Stimulated activated memory B cell treated with anti-CD40 and anti-IgM and Interleukin-4, amounts not matched to agents 10 μg/mL and 1 μg/mL and 100 μg/mL, for 72 hours (primary cell): ENCODE measurements at regions not wholly inside any gene's neighbourhood (a gene's known extent, or its start where the extent isn't known, plus 50 kb on each side); places are given as distances from the start of the nearest gene placed in this dataset.

Experiments
- ATAC-seq: fragments of 150-1000 bp; cut with Tn5 transposase; 2 replicates; pipeline ENCODE4 v1.10.0; 2021
- H3K27ac Mint-ChIP-seq: one replicate; pipeline ENCODE4 v1.8.0; 2022; ENCODE audit warnings: mild to moderate bottlenecking, mixed read lengths
- H3K27me3 Mint-ChIP-seq: one replicate; pipeline ENCODE4 v1.8.0; 2022; ENCODE audit warnings: mixed read lengths
- H3K36me3 Mint-ChIP-seq: one replicate; pipeline ENCODE4 v1.8.0; 2022; ENCODE audit warnings: mixed read lengths
- H3K4me1 Mint-ChIP-seq: one replicate; pipeline ENCODE4 v1.8.0; 2022; ENCODE audit warnings: mixed read lengths
- H3K4me3 Mint-ChIP-seq: one replicate; pipeline ENCODE4 v1.8.0; 2022; ENCODE audit warnings: mild to moderate bottlenecking, moderate library complexity, mixed read lengths
- H3K9me3 Mint-ChIP-seq: one replicate; pipeline ENCODE4 v1.8.0; 2022; ENCODE audit warnings: mixed read lengths

- no peaks in the 10 kb centered on the region for H3K4me1 Mint-ChIP-seq
- no peak overlapping the region for H3K4me3 Mint-ChIP-seq
- no peaks in the 10 kb centered on the region for H3K36me3 Mint-ChIP-seq
- H3K27me3 Mint-ChIP-seq: peaks cover 9% of the 10 kb centered on the region
- no peak overlapping the region for H3K27ac Mint-ChIP-seq
- H3K9me3 Mint-ChIP-seq: no peaks in the 10 kb centered on the region
- ATAC-seq: peak; percentile 31
Measured at GRCh38 chr3:111292117-111292516, 220.5 kb downstream of the NECTIN3 start.

- ATAC-seq: no peak
- Mint-ChIP-seq H3K27ac (no peak overlapping the region), H3K4me1 (no peaks in the 10 kb centered on the region), H3K4me3 (no peak overlapping the region), H3K36me3 (no peaks in the 10 kb centered on the region), H3K9me3 (no peaks in the 10 kb centered on the region), H3K27me3 (peaks cover 31% of the 10 kb centered on the region)
Measured at GRCh38 chr3:111299192-111299615, 227.6 kb downstream of the NECTIN3 start.

- Mint-ChIP-seq H3K4me1 (no peaks in the 10 kb centered on the region), H3K4me3 (no peak overlapping the region)
- no peak for ATAC-seq
Measured at GRCh38 chr3:111301238-111301798, 229.7 kb downstream of the NECTIN3 start.

GRCh38 chr3:111302063-111302462 is 230.4 kb downstream of the NECTIN3 start:
- Mint-ChIP-seq H3K9me3 (no peaks in the 10 kb centered on the region), H3K4me3 (no peak overlapping the region), H3K4me1 (no peaks in the 10 kb centered on the region), H3K27me3 (peaks cover 32% of the 10 kb centered on the region), H3K36me3 (no peaks in the 10 kb centered on the region), H3K27ac (no peak overlapping the region)
- ATAC-seq: no peak

More at GRCh38 chr3:111301238-111301798, 229.7 kb downstream of the NECTIN3 start:
- H3K9me3 Mint-ChIP-seq: no peaks in the 10 kb centered on the region
- no peak overlapping the region for H3K27ac Mint-ChIP-seq
- H3K27me3 Mint-ChIP-seq: peaks cover 38% of the 10 kb centered on the region
- H3K36me3 Mint-ChIP-seq: no peaks in the 10 kb centered on the region

- peaks cover 24% of the 10 kb centered on the region for H3K27me3 Mint-ChIP-seq
- no peaks in the 10 kb centered on the region for H3K4me1 Mint-ChIP-seq
- no peaks in the 10 kb centered on the region for H3K36me3 Mint-ChIP-seq
- no peak for ATAC-seq
- no peak overlapping the region for H3K4me3 Mint-ChIP-seq
- H3K9me3 Mint-ChIP-seq: no peaks in the 10 kb centered on the region
- no peak overlapping the region for H3K27ac Mint-ChIP-seq
Measured at GRCh38 chr3:111303760-111304159, 232.1 kb downstream of the NECTIN3 start.

GRCh38 chr3:111307676-111308075 is 234.3 kb upstream of the CD96 start:
- no peak overlapping the region for H3K27ac Mint-ChIP-seq

GRCh38 chr3:111311126-111311525 is 230.9 kb upstream of the CD96 start:
- Mint-ChIP-seq H3K27ac (no peak overlapping the region), H3K27me3 (no peaks in the 10 kb centered on the region), H3K4me1 (no peaks in the 10 kb centered on the region), H3K4me3 (no peak overlapping the region), H3K9me3 (no peaks in the 10 kb centered on the region), H3K36me3 (no peaks in the 10 kb centered on the region)
- no peak for ATAC-seq

More at GRCh38 chr3:111307676-111308075, 234.3 kb upstream of the CD96 start:
- Mint-ChIP-seq H3K36me3 (no peaks in the 10 kb centered on the region), H3K4me1 (no peaks in the 10 kb centered on the region), H3K27me3 (peaks cover 14% of the 10 kb centered on the region), H3K4me3 (no peak overlapping the region), H3K9me3 (no peaks in the 10 kb centered on the region)
- no peak for ATAC-seq

GRCh38 chr3:111311709-111312235 is 230.2 kb upstream of the CD96 start:
- H3K9me3 Mint-ChIP-seq: no peaks in the 10 kb centered on the region
- H3K36me3 Mint-ChIP-seq: no peaks in the 10 kb centered on the region
- no peaks in the 10 kb centered on the region for H3K27me3 Mint-ChIP-seq
- no peaks in the 10 kb centered on the region for H3K4me1 Mint-ChIP-seq
- ATAC-seq: no peak
- H3K27ac Mint-ChIP-seq: no peak overlapping the region
- H3K4me3 Mint-ChIP-seq: no peak overlapping the region

- no peaks in the 10 kb centered on the region for H3K27me3 Mint-ChIP-seq
- H3K36me3 Mint-ChIP-seq: no peaks in the 10 kb centered on the region
- no peak overlapping the region for H3K4me3 Mint-ChIP-seq
- no peak overlapping the region for H3K27ac Mint-ChIP-seq
- H3K4me1 Mint-ChIP-seq: no peaks in the 10 kb centered on the region
- ATAC-seq: no peak
- no peaks in the 10 kb centered on the region for H3K9me3 Mint-ChIP-seq
Measured at GRCh38 chr3:111314181-111314873, 227.7 kb upstream of the CD96 start.

- no peak overlapping the region for H3K4me3 Mint-ChIP-seq
- no peaks in the 10 kb centered on the region for H3K36me3 Mint-ChIP-seq
- no peaks in the 10 kb centered on the region for H3K27me3 Mint-ChIP-seq
- no peak for ATAC-seq
- H3K9me3 Mint-ChIP-seq: no peaks in the 10 kb centered on the region
- H3K27ac Mint-ChIP-seq: no peak overlapping the region
- no peaks in the 10 kb centered on the region for H3K4me1 Mint-ChIP-seq
Measured at GRCh38 chr3:111314898-111315297, 227.1 kb upstream of the CD96 start.

GRCh38 chr3:111315930-111316587 is 225.9 kb upstream of the CD96 start:
- Mint-ChIP-seq H3K27ac (no peak overlapping the region), H3K4me1 (no peaks in the 10 kb centered on the region), H3K27me3 (no peaks in the 10 kb centered on the region), H3K4me3 (no peak overlapping the region), H3K9me3 (no peaks in the 10 kb centered on the region), H3K36me3 (no peaks in the 10 kb centered on the region)
- ATAC-seq: no peak

GRCh38 chr3:111318289-111318688 is 223.7 kb upstream of the CD96 start:
- Mint-ChIP-seq H3K27me3 (no peaks in the 10 kb centered on the region), H3K4me3 (no peak overlapping the region), H3K27ac (no peak overlapping the region), H3K4me1 (peaks cover 1% of the 10 kb centered on the region), H3K9me3 (no peaks in the 10 kb centered on the region), H3K36me3 (no peaks in the 10 kb centered on the region)
- ATAC-seq: no peak

GRCh38 chr3:111319598-111319997 is 222.4 kb upstream of the CD96 start:
- Mint-ChIP-seq H3K36me3 (no peaks in the 10 kb centered on the region), H3K27ac (no peak overlapping the region), H3K27me3 (no peaks in the 10 kb centered on the region), H3K4me3 (no peak overlapping the region), H3K9me3 (no peaks in the 10 kb centered on the region), H3K4me1 (peaks cover 14% of the 10 kb centered on the region)
- no peak for ATAC-seq

GRCh38 chr3:111321786-111322185 is 220.2 kb upstream of the CD96 start:
- no peak overlapping the region for H3K27ac Mint-ChIP-seq
- H3K9me3 Mint-ChIP-seq: peaks cover 2% of the 10 kb centered on the region
- no peaks in the 10 kb centered on the region for H3K27me3 Mint-ChIP-seq
- peaks cover 33% of the 10 kb centered on the region for H3K4me1 Mint-ChIP-seq
- no peak for ATAC-seq
- no peaks in the 10 kb centered on the region for H3K36me3 Mint-ChIP-seq
- H3K4me3 Mint-ChIP-seq: no peak overlapping the region

GRCh38 chr3:111323019-111323418 is 219.0 kb upstream of the CD96 start:
- Mint-ChIP-seq H3K4me3 (no peak overlapping the region), H3K4me1 (peaks cover 33% of the 10 kb centered on the region), H3K36me3 (no peaks in the 10 kb centered on the region), H3K27me3 (no peaks in the 10 kb centered on the region), H3K9me3 (peaks cover 2% of the 10 kb centered on the region), H3K27ac (peak overlapping the region; percentile 1)
- ATAC-seq: no peak

GRCh38 chr3:111324151-111324550 is 217.8 kb upstream of the CD96 start:
- peak overlapping the region; percentile 1 for H3K27ac Mint-ChIP-seq
- no peak for ATAC-seq

More at GRCh38 chr3:111324151-111324550, 217.8 kb upstream of the CD96 start:
- H3K36me3 Mint-ChIP-seq: no peaks in the 10 kb centered on the region
- H3K4me1 Mint-ChIP-seq: peaks cover 33% of the 10 kb centered on the region
- H3K4me3 Mint-ChIP-seq: no peak overlapping the region
- H3K9me3 Mint-ChIP-seq: peaks cover 2% of the 10 kb centered on the region
- no peaks in the 10 kb centered on the region for H3K27me3 Mint-ChIP-seq
